ENCODE measurements at regions not wholly inside any gene's neighbourhood (a gene's known extent, or its start where the extent isn't known, plus 50 kb on each side); places are given as distances from the start of the nearest gene placed in this dataset.

- Histone ChIP-seq H3K27ac (ENCODE audit: low read depth in 2 of 2, low read length in 1 of 2) (no peak overlapping the region), H3K4me1 (ENCODE audit: control insufficient read depth in 2 of 2, insufficient read depth in 2 of 2, low read length in 1 of 2) (no peaks in the 10 kb centered on the region), H3K36me3 (ENCODE audit: control insufficient read depth in 2 of 2, insufficient read depth in 2 of 2, low read length in 1 of 2) (no peaks in the 10 kb centered on the region), H3K4me3 (ENCODE audit: low read depth in 1 of 2, low read length in 2 of 2) (no peak overlapping the region), H3K9me3 (ENCODE audit: control insufficient read depth in 2 of 2, insufficient read depth in 1 of 2, low read depth in 1 of 2, low read length in 1 of 2) (no peaks in the 10 kb centered on the region), H3K27me3 (ENCODE audit: control insufficient read depth in 1 of 2, insufficient read depth in 2 of 2, low read length in 2 of 2) (no peaks in the 10 kb centered on the region)
- 73 to 82% methylated on average over 2 of the region's 2 CpGs for WGBS, 2 donors
Measured at GRCh38 chr2:161097157-161097556, 63.1 kb upstream of the TANK start.

GRCh38 chr2:161100211-161100895, 59.9 kb upstream of the TANK start:
- Histone ChIP-seq H3K36me3 (ENCODE audit: control insufficient read depth in 2 of 2, insufficient read depth in 2 of 2, low read length in 1 of 2) (no peaks in the 10 kb centered on the region), H3K9me3 (ENCODE audit: control insufficient read depth in 2 of 2, insufficient read depth in 1 of 2, low read depth in 1 of 2, low read length in 1 of 2) (no peaks in the 10 kb centered on the region), H3K27me3 (ENCODE audit: control insufficient read depth in 1 of 2, insufficient read depth in 2 of 2, low read length in 2 of 2) (no peaks in the 10 kb centered on the region), H3K27ac (ENCODE audit: low read depth in 2 of 2, low read length in 1 of 2) (no peak overlapping the region), H3K4me3 (ENCODE audit: low read depth in 1 of 2, low read length in 2 of 2) (no peak overlapping the region), H3K4me1 (ENCODE audit: control insufficient read depth in 2 of 2, insufficient read depth in 2 of 2, low read length in 1 of 2) (no peaks in the 10 kb centered on the region)
- WGBS, 2 donors, result 65 to 74% methylated on average over 4 of the region's 4 CpGs

- H3K36me3 ChIP-seq (ENCODE audit: control insufficient read depth in 2 of 2, insufficient read depth in 2 of 2, low read length in 1 of 2), result no peaks in the 10 kb centered on the region
- no peaks in the 10 kb centered on the region for H3K9me3 ChIP-seq (ENCODE audit: control insufficient read depth in 2 of 2, insufficient read depth in 1 of 2, low read depth in 1 of 2, low read length in 1 of 2)
- H3K4me1 ChIP-seq (ENCODE audit: control insufficient read depth in 2 of 2, insufficient read depth in 2 of 2, low read length in 1 of 2), result no peaks in the 10 kb centered on the region
- 66 to 76% methylated on average over 2 of the region's 2 CpGs for WGBS, 2 donors
- no peaks in the 10 kb centered on the region for H3K27me3 ChIP-seq (ENCODE audit: control insufficient read depth in 1 of 2, insufficient read depth in 2 of 2, low read length in 2 of 2)
- no peak overlapping the region for H3K4me3 ChIP-seq (ENCODE audit: low read depth in 1 of 2, low read length in 2 of 2)
- no peak overlapping the region for H3K27ac ChIP-seq (ENCODE audit: low read depth in 2 of 2, low read length in 1 of 2)
Measured at GRCh38 chr2:161101406-161101805, 58.8 kb upstream of the TANK start.

GRCh38 chr2:161102770-161103450, 57.3 kb upstream of the TANK start:
- Histone ChIP-seq H3K27me3 (ENCODE audit: control insufficient read depth in 1 of 2, insufficient read depth in 2 of 2, low read length in 2 of 2) (no peaks in the 10 kb centered on the region), H3K4me1 (ENCODE audit: control insufficient read depth in 2 of 2, insufficient read depth in 2 of 2, low read length in 1 of 2) (no peaks in the 10 kb centered on the region), H3K27ac (ENCODE audit: low read depth in 2 of 2, low read length in 1 of 2) (no peak overlapping the region), H3K4me3 (ENCODE audit: low read depth in 1 of 2, low read length in 2 of 2) (no peak overlapping the region), H3K36me3 (ENCODE audit: control insufficient read depth in 2 of 2, insufficient read depth in 2 of 2, low read length in 1 of 2) (no peaks in the 10 kb centered on the region), H3K9me3 (ENCODE audit: control insufficient read depth in 2 of 2, insufficient read depth in 1 of 2, low read depth in 1 of 2, low read length in 1 of 2) (no peaks in the 10 kb centered on the region)

- Histone ChIP-seq H3K9me3 (ENCODE audit: control insufficient read depth in 2 of 2, insufficient read depth in 1 of 2, low read depth in 1 of 2, low read length in 1 of 2) (no peaks in the 10 kb centered on the region), H3K4me1 (ENCODE audit: control insufficient read depth in 2 of 2, insufficient read depth in 2 of 2, low read length in 1 of 2) (no peaks in the 10 kb centered on the region), H3K27ac (ENCODE audit: low read depth in 2 of 2, low read length in 1 of 2) (no peak overlapping the region), H3K4me3 (ENCODE audit: low read depth in 1 of 2, low read length in 2 of 2) (no peak overlapping the region), H3K27me3 (ENCODE audit: control insufficient read depth in 1 of 2, insufficient read depth in 2 of 2, low read length in 2 of 2) (no peaks in the 10 kb centered on the region), H3K36me3 (ENCODE audit: control insufficient read depth in 2 of 2, insufficient read depth in 2 of 2, low read length in 1 of 2) (no peaks in the 10 kb centered on the region)
- WGBS, 2 donors, result 78 to 83% methylated on average over 4 of the region's 4 CpGs
Measured at GRCh38 chr2:161103451-161103831, 56.8 kb upstream of the TANK start.

- H3K4me3 ChIP-seq (ENCODE audit: low read depth in 1 of 2, low read length in 2 of 2), result no peak overlapping the region
- H3K27me3 ChIP-seq (ENCODE audit: control insufficient read depth in 1 of 2, insufficient read depth in 2 of 2, low read length in 2 of 2), result no peaks in the 10 kb centered on the region
- 49 to 52% methylated on average over 5 of the region's 5 CpGs for WGBS, 2 donors
- no peaks in the 10 kb centered on the region for H3K36me3 ChIP-seq (ENCODE audit: control insufficient read depth in 2 of 2, insufficient read depth in 2 of 2, low read length in 1 of 2)
- no peaks in the 10 kb centered on the region for H3K9me3 ChIP-seq (ENCODE audit: control insufficient read depth in 2 of 2, insufficient read depth in 1 of 2, low read depth in 1 of 2, low read length in 1 of 2)
- H3K4me1 ChIP-seq (ENCODE audit: control insufficient read depth in 2 of 2, insufficient read depth in 2 of 2, low read length in 1 of 2), result no peaks in the 10 kb centered on the region
- H3K27ac ChIP-seq (ENCODE audit: low read depth in 2 of 2, low read length in 1 of 2), result no peak overlapping the region
Measured at GRCh38 chr2:161104054-161104553, 56.1 kb upstream of the TANK start.

GRCh38 chr2:161107265-161107664, 53.0 kb upstream of the TANK start:
- Histone ChIP-seq H3K4me3 (ENCODE audit: low read depth in 1 of 2, low read length in 2 of 2) (no peak overlapping the region), H3K27me3 (ENCODE audit: control insufficient read depth in 1 of 2, insufficient read depth in 2 of 2, low read length in 2 of 2) (no peaks in the 10 kb centered on the region), H3K4me1 (ENCODE audit: control insufficient read depth in 2 of 2, insufficient read depth in 2 of 2, low read length in 1 of 2) (no peaks in the 10 kb centered on the region), H3K36me3 (ENCODE audit: control insufficient read depth in 2 of 2, insufficient read depth in 2 of 2, low read length in 1 of 2) (no peaks in the 10 kb centered on the region), H3K9me3 (ENCODE audit: control insufficient read depth in 2 of 2, insufficient read depth in 1 of 2, low read depth in 1 of 2, low read length in 1 of 2) (no peaks in the 10 kb centered on the region), H3K27ac (ENCODE audit: low read depth in 2 of 2, low read length in 1 of 2) (no peak overlapping the region)
- 90 to 98% methylated on average over 1 of the region's 1 CpG for WGBS, 2 donors

All from esophagus (tissue), 2 donors.